K562 (cell line): ENCODE measurements at regions not wholly inside any gene's neighbourhood (a gene's known extent, or its start where the extent isn't known, plus 50 kb on each side); places are given as distances from the start of the nearest gene placed in this dataset.

ENCODE experiments used
- ATAC-seq: fragments of 200-7000 bp; cut with Tn5 transposase; 3 replicates; pipeline ENCODE4 v1.9.1; 2020; ENCODE audit warnings: moderate library complexity
- BruUV-seq: library from RNA; stranded (reverse); fragments of 400-500 nt; replicated peaks from 2 replicates; lab custom pipeline; 2021; lab: Mats Ljungman, UMichigan
- CTCF ChIA-PET: fragments of 300-600 bp; formaldehyde crosslinking; extraction: SDS; loops from one replicate; lab custom pipeline; 2021; ENCODE audit warnings: low intra/inter-chr PET ratio; lab: Yijun Ruan, JAX
- POLR2A ChIA-PET: fragments of 300-600, 350-650 bp; sonication (Branson Sonifier 250); formaldehyde crosslinking; extraction: SDS; loops from one replicate; lab custom pipeline; 2021; ENCODE audit warnings: antibody characterized with exemption, inconsistent platforms; lab: Yijun Ruan, JAX
- DNase-seq, 4 experiments: peaks; one replicate each; pipeline versions ENCODE4 v3.0.0 to v3.0.0-alpha.2; 2011 to 2018; ENCODE audit warnings: low spot score in 3 of 4, mixed read lengths in 3 of 4; ENCODE audit errors: extremely low read depth in 1 of 4
- FAIRE-seq: peaks from 2 replicates; lab custom pipeline; 2011; peaks lifted over from hg19 to GRCh38; lab: Jason Lieb, UNC
- H2AFZ ChIP-seq: 2 replicates; pipeline ENCODE4 v1.6.0; 2011; ENCODE audit warnings: low read depth, low read length, control low read depth, inconsistent platforms
- H3K27ac ChIP-seq: fragments of 200-600 bp; 3 replicates; pipeline ENCODE4 v1.8.0; 2011; ENCODE audit warnings: low read depth, mild to moderate bottlenecking, control low read depth, inconsistent platforms, low read length, moderate library complexity, mixed read lengths; ENCODE audit errors: extremely low read depth
- H3K27me3 ChIP-seq, 2 experiments: fragments of 300-600 bp in 1 of 2; 2 replicates in 1 of 2; 3 replicates in 1 of 2; pipeline versions ENCODE4 v1.6.0 to v1.8.0; 2011; ENCODE audit warnings: inconsistent platforms in 2 of 2, low read length in 2 of 2, mild to moderate bottlenecking in 1 of 2, mixed read lengths in 1 of 2, moderate library complexity in 1 of 2; ENCODE audit not compliant: control insufficient read depth in 2 of 2, insufficient read depth in 2 of 2
- H3K36me3 ChIP-seq: fragments of 300-600 bp; 3 replicates; pipeline ENCODE4 v1.8.0; 2011; ENCODE audit warnings: mild to moderate bottlenecking, low read length, inconsistent platforms; ENCODE audit not compliant: control insufficient read depth, insufficient read depth
- H3K4me1 ChIP-seq, 2 experiments: fragments of 200-600 bp in 1 of 2; replicated peaks in 1 of 2; 2 replicates in 1 of 2; 3 replicates in 1 of 2; pipeline versions ENCODE4 v1.5.1 to v1.8.0; 2011; ENCODE audit warnings: inconsistent platforms in 2 of 2, low read length in 2 of 2, mild to moderate bottlenecking in 1 of 2, mixed read lengths in 1 of 2, moderate library complexity in 1 of 2; ENCODE audit not compliant: control insufficient read depth in 2 of 2, insufficient read depth in 2 of 2
- H3K4me2 ChIP-seq: 2 replicates; pipeline ENCODE4 v1.6.1; 2011; ENCODE audit warnings: low read length, control low read depth, inconsistent platforms, mixed read lengths; ENCODE audit not compliant: insufficient read depth
- H3K4me3 ChIP-seq: fragments of 200-600 bp; sonication (generic), shearing (Covaris generic); 2 replicates; pipeline ENCODE4 v1.5.1; 2016; ENCODE audit warnings: control low read depth, inconsistent platforms
- H3K79me2 ChIP-seq: fragments of 200-600 bp; 3 replicates; pipeline ENCODE4 v1.8.0; 2011; ENCODE audit warnings: low read length, inconsistent platforms; ENCODE audit not compliant: control insufficient read depth, insufficient read depth
- H3K9ac ChIP-seq, 2 experiments: 2 replicates each; pipeline versions ENCODE4 v1.6.0 to v1.6.1; 2011; ENCODE audit warnings: low read depth in 2 of 2, low read length in 2 of 2, control low read depth in 1 of 2, inconsistent platforms in 1 of 2, mild to moderate bottlenecking in 1 of 2, mixed read lengths in 1 of 2; ENCODE audit not compliant: insufficient read depth in 1 of 2
- H3K9me1 ChIP-seq: one replicate; pipeline ENCODE4 v1.6.0; 2011; ENCODE audit warnings: inconsistent platforms, mild to moderate bottlenecking, low read length, moderate library complexity; ENCODE audit not compliant: control insufficient read depth, insufficient read depth
- H3K9me3 ChIP-seq: replicated peaks from 2 replicates; pipeline ENCODE4 v1.5.1; 2011; ENCODE audit warnings: low read depth, low read length, inconsistent platforms; ENCODE audit not compliant: control insufficient read depth, insufficient read depth
- H4K20me1 ChIP-seq: replicated peaks from 2 replicates; pipeline ENCODE4 v1.6.1; 2011; ENCODE audit warnings: low read length, inconsistent platforms, mixed read lengths; ENCODE audit not compliant: control insufficient read depth, insufficient read depth
- ADNP ChIP-seq: fragments of 200-800 bp; sonication (Bioruptor generic); IDR thresholded peaks from 2 replicates; pipeline ENCODE4 v1.6.1; 2016; ENCODE audit warnings: missing genetic modification characterization, missing compliant biosample characterization
- CCAR2 ChIP-seq: fragments of 200-400 bp; formaldehyde crosslinking; IDR thresholded peaks from 2 replicates; pipeline ENCODE4 v1.6.1; 2017; ENCODE audit warnings: mild to moderate bottlenecking, low read depth, low read length
- ETS2 ChIP-seq: IDR thresholded peaks from 2 replicates; pipeline ENCODE4 v1.6.1; 2016; ENCODE audit warnings: borderline replicate concordance, missing genetic modification characterization, mild to moderate bottlenecking, moderate library complexity, missing compliant biosample characterization; ENCODE audit not compliant: poor library complexity, severe bottlenecking
- ETV6 ChIP-seq, 3 experiments: fragments of 150-350 bp in 1 of 3; sonication (generic) in 1 of 3; formaldehyde crosslinking in 1 of 3; IDR thresholded peaks; 2 replicates each; pipeline versions ENCODE4 v1.6.1 to v1.8.0; 2014 to 2022; ENCODE audit warnings: borderline replicate concordance in 2 of 3, low read depth in 2 of 3, antibody characterized with exemption in 1 of 3, low read length in 1 of 3, mild to moderate bottlenecking in 1 of 3, missing genetic modification reagents in 1 of 3
- EZH2 ChIP-seq: IDR thresholded peaks from 2 replicates; pipeline ENCODE4 v1.6.1; 2012; ENCODE audit warnings: low read depth, mild to moderate bottlenecking, inconsistent platforms, low read length, borderline replicate concordance
- HOXB6 ChIP-seq: fragments of 250-450 bp; sonication (Bioruptor Pico); IDR thresholded peaks from 2 replicates; pipeline ENCODE4 v1.5.1; 2022; ENCODE audit warnings: mild to moderate bottlenecking, borderline replicate concordance
- KLF16 ChIP-seq: IDR thresholded peaks from 2 replicates; pipeline ENCODE4 v1.6.1; 2016; ENCODE audit warnings: antibody characterized with exemption
- MBD2 ChIP-seq: sonication (generic); IDR thresholded peaks from 2 replicates; pipeline ENCODE4 v1.6.1; 2016; ENCODE audit warnings: low read depth, borderline replicate concordance
- SIN3A ChIP-seq, 2 experiments: fragments of 150-350 bp in 1 of 2; IDR thresholded peaks; 2 replicates each; pipeline ENCODE4 v1.6.1; 2011 to 2016; ENCODE audit warnings: borderline replicate concordance in 2 of 2, low read depth in 2 of 2, low read length in 2 of 2, mild to moderate bottlenecking in 2 of 2, moderate library complexity in 2 of 2; ENCODE audit not compliant: control insufficient read depth in 1 of 2
- ZFPM2 ChIP-seq: fragments of 250-450 bp; sonication (Bioruptor Pico); IDR thresholded peaks from 2 replicates; pipeline ENCODE4 v1.5.1; 2022; ENCODE audit warnings: mild to moderate bottlenecking
- ZNF311 ChIP-seq: fragments of 250-450 bp; sonication (Bioruptor Pico); IDR thresholded peaks from 2 replicates; pipeline ENCODE4 v1.4.0; 2020; ENCODE audit warnings: mild to moderate bottlenecking, moderate library complexity
- ZNF586 ChIP-seq: fragments of 450-650 bp; formaldehyde crosslinking; conservative IDR thresholded peaks from 2 replicates; pipeline ENCODE4 v1.4.0; 2020; ENCODE audit warnings: mild to moderate bottlenecking, moderate library complexity
- ZNF699 ChIP-seq: fragments of 250-450 bp; sonication (Bioruptor Pico); IDR thresholded peaks from 2 replicates; pipeline ENCODE4 v1.8.0; 2021; ENCODE audit warnings: mild to moderate bottlenecking, moderate library complexity; ENCODE audit not compliant: insufficient replicate concordance
- WGBS: fragments of 100-300 bp; shearing (Covaris generic); methylation state at CpG from one replicate; pipeline ENCODE4 v1.1.6; 2016; ENCODE audit warnings: low coverage, mixed read lengths; ENCODE audit not compliant: insufficient coverage; ENCODE audit errors: missing lambda C conversion rate; 5-methylcytosine and 5-hydroxymethylcytosine counted together
- in situ Hi-C: fragments of 300-500 bp; cut with MboI; formaldehyde crosslinking; loops from 4 replicates; pipeline ENCODE4 v1.15.0; 2018; ENCODE audit warnings: inconsistent platforms, mixed read lengths
- intact Hi-C: fragments of 100-400 bp; cut with micrococcal nuclease; formaldehyde crosslinking; loops from 2 replicates; pipeline ENCODE4 v1.14.2; 2022

- no peaks in the 10 kb centered on the region for H3K79me2 ChIP-seq
- POLR2A ChIA-PET: no interaction called here
- no peak for ATAC-seq
- H3K4me3 ChIP-seq: no peak overlapping the region
- H3K4me1 ChIP-seq: no peaks in the 10 kb centered on the region
- no peak overlapping the region for H3K4me2 ChIP-seq
- no peaks in the 10 kb centered on the region for H3K9me3 ChIP-seq
- H4K20me1 ChIP-seq: no peaks in the 10 kb centered on the region
- no peak overlapping the region for H3K27ac ChIP-seq
- no peaks in the 10 kb centered on the region for H3K9me1 ChIP-seq
- intact Hi-C loops (no loop called here), in situ Hi-C loops (no loop called here)
- FAIRE-seq: no peak
- WGBS: 0% methylated on average over 6 of the region's 6 CpGs
- H3K27me3 ChIP-seq: peaks cover 5 to 6% of the 10 kb centered on the region in 2 experiments; a peak in 2 of 5 replicates
- DNase-seq: no peak
- H3K36me3 ChIP-seq: no peaks in the 10 kb centered on the region
- no peak overlapping the region for H3K9ac ChIP-seq
- no TSS peak for BruUV-seq
- TF ChIP-seq ZNF699 (CRISPR knock-in tag) (no peak), EZH2 (no peak), KLF16 (no peak), HOXB6 (CRISPR knock-in tag) (no peak), ETV6 (IDR thresholded peaks at IDR 0.05; ENCODE audit: borderline replicate concordance in 1 of 2, low read depth in 2 of 2, low read length in 1 of 2) (no peak), ETV6 (CRISPR knock-in tag; IDR thresholded peaks at IDR 0.05; ENCODE audit: borderline replicate concordance) (no peak), ZFPM2 (CRISPR knock-in tag) (no peak), ETS2 (tag) (no peak), MBD2 (no peak), SIN3A (IDR thresholded peaks at IDR 0.05; ENCODE audit: borderline replicate concordance in 2 of 2, control insufficient read depth in 1 of 2, low read depth in 2 of 2, low read length in 2 of 2) (no peak), ADNP (tag) (no peak), ZNF586 (CRISPR knock-in tag) (no peak), ZNF311 (CRISPR knock-in tag) (no peak), CCAR2 (no peak)
- CTCF ChIA-PET: no interaction called here
- no peak overlapping the region for H2AFZ ChIP-seq
These were observed 1052.6 kb upstream of the RBFOX1 start for GRCh38 chr16:6280055-6280454.
